B cell (primary cell): ENCODE measurements at regions not wholly inside any gene's neighbourhood (a gene's known extent, or its start where the extent isn't known, plus 50 kb on each side); places are given as distances from the start of the nearest gene placed in this dataset.

Experiments used
- ATAC-seq: fragments of 200-7000 bp; cut with Tn5 transposase; one replicate; pipeline ENCODE4 v1.10.0; 2021; ENCODE audit warnings: low read depth, mild to moderate bottlenecking, moderate number of reproducible peaks, moderate library complexity
- CTCF ChIA-PET: fragments of 350-600 bp; sonication (Branson Sonifier 250); formaldehyde crosslinking; loops from one replicate; lab custom pipeline; 2021; ENCODE audit warnings: antibody characterized with exemption, inconsistent platforms; lab: Charles Lee
- POLR2A ChIA-PET: fragments of 350-600 bp; sonication (Branson Sonifier 250); formaldehyde crosslinking; loops from one replicate; lab custom pipeline; 2021; ENCODE audit warnings: antibody characterized with exemption; lab: Charles Lee
- DNase-seq: peaks from one replicate; pipeline ENCODE4 v3.0.0; 2013
- H2AFZ ChIP-seq: 2 replicates; pipeline ENCODE4 v1.6.1; 2012; ENCODE audit warnings: mild to moderate bottlenecking, low read depth, low read length; ENCODE audit not compliant: insufficient read depth, poor library complexity, severe bottlenecking
- H3K27ac ChIP-seq, 2 donors: 1 replicate in 1 of 2; 2 replicates in 1 of 2; pipeline ENCODE4 v1.5.1; 2012 to 2013; ENCODE audit warnings: low read length in 2 of 2, mild to moderate bottlenecking in 2 of 2, moderate library complexity in 1 of 2
- H3K27me3 ChIP-seq, 4 experiments: fragments of 200-600 bp in 1 of 4; sonication (generic) in 1 of 4; replicated peaks in 1 of 4; 1 replicate in 2 of 4; 2 replicates in 2 of 4; pipeline versions ENCODE4 v1.6.1 to v1.7.0; 2013 to 2016; ENCODE audit warnings: low read length in 3 of 4, mild to moderate bottlenecking in 2 of 4, mixed read lengths in 1 of 4, moderate library complexity in 1 of 4; ENCODE audit not compliant: insufficient read depth in 4 of 4, control insufficient read depth in 3 of 4; ENCODE audit errors: control extremely low read depth in 1 of 4
- H3K36me3 ChIP-seq, 2 experiments: replicated peaks in 1 of 2; 1 replicate in 1 of 2; 2 replicates in 1 of 2; pipeline versions ENCODE4 v1.6.1 to v1.7.1; 2013; ENCODE audit warnings: low read length in 1 of 2; ENCODE audit not compliant: insufficient read depth in 2 of 2, control insufficient read depth in 1 of 2; ENCODE audit errors: control extremely low read depth in 1 of 2, extremely low read depth in 1 of 2
- H3K4me1 ChIP-seq, 2 donors: fragments of 200-600 bp in 1 of 2; sonication (generic) in 1 of 2; 1 replicate in 1 of 2; 2 replicates in 1 of 2; pipeline versions ENCODE4 v1.5.1 to v1.6.1; 2013 to 2017; ENCODE audit warnings: low read length in 2 of 2; ENCODE audit not compliant: control insufficient read depth in 2 of 2, insufficient read depth in 2 of 2
- H3K4me2 ChIP-seq: replicated peaks from 2 replicates; pipeline ENCODE3; 2012; ENCODE audit warnings: mild to moderate bottlenecking, low read depth, low read length; ENCODE audit not compliant: poor library complexity, severe bottlenecking
- H3K4me3 ChIP-seq, 5 experiments: fragments of 200-600 bp in 1 of 5; sonication (generic) in 1 of 5; 1 replicate in 3 of 5; 2 replicates in 2 of 5; pipeline versions ENCODE4 v1.5.1 to v1.7.0; 2011 to 2016; ENCODE audit warnings: low read length in 4 of 5, mild to moderate bottlenecking in 4 of 5, low read depth in 2 of 5, control low read depth in 1 of 5, moderate library complexity in 1 of 5; ENCODE audit not compliant: insufficient read depth in 1 of 5; ENCODE audit errors: control extremely low read depth in 1 of 5, extremely low read depth in 1 of 5
- H3K79me2 ChIP-seq: fragments of 200-600 bp; sonication (generic); one replicate; pipeline ENCODE4 v1.6.0; 2016; ENCODE audit warnings: low read length; ENCODE audit not compliant: control insufficient read depth, insufficient read depth
- H3K9ac ChIP-seq: fragments of 200-600 bp; sonication (generic); 2 replicates; pipeline ENCODE4 v1.6.1; 2017; ENCODE audit warnings: mild to moderate bottlenecking, low read length, moderate library complexity
- H3K9me3 ChIP-seq, 3 donors: one replicate each; pipeline versions ENCODE4 v1.6.1 to v1.7.1; 2013; ENCODE audit warnings: low read length in 2 of 3; ENCODE audit not compliant: control insufficient read depth in 2 of 3, insufficient read depth in 1 of 3; ENCODE audit errors: control extremely low read depth in 1 of 3
- H4K20me1 ChIP-seq: 2 replicates; pipeline ENCODE4 v1.6.0; 2012; ENCODE audit warnings: mild to moderate bottlenecking, low read length; ENCODE audit not compliant: insufficient read depth, control insufficient read depth, poor library complexity, severe bottlenecking
- H3K27ac Mint-ChIP-seq: one replicate; pipeline ENCODE4 v1.8.0; 2021; ENCODE audit warnings: mixed read lengths
- H3K27me3 Mint-ChIP-seq: one replicate; pipeline ENCODE4 v1.8.0; 2021; ENCODE audit warnings: mixed read lengths
- H3K4me1 Mint-ChIP-seq: one replicate; pipeline ENCODE4 v1.8.0; 2021; ENCODE audit warnings: mixed read lengths
- H3K4me3 Mint-ChIP-seq: one replicate; pipeline ENCODE4 v1.8.0; 2021; ENCODE audit warnings: mixed read lengths
- H3K9me3 Mint-ChIP-seq: one replicate; pipeline ENCODE4 v1.8.0; 2022; ENCODE audit warnings: mixed read lengths; ENCODE audit not compliant: insufficient read depth
- EZH2 ChIP-seq: IDR thresholded peaks from 2 replicates; pipeline ENCODE4 v1.6.1; 2012; ENCODE audit warnings: borderline replicate concordance, low read depth, mild to moderate bottlenecking, moderate library complexity, low read length; ENCODE audit not compliant: insufficient read depth, poor library complexity, severe bottlenecking
- WGBS: methylation state at CpG from one replicate; pipeline ENCODE4 v1.1.5; 2013; ENCODE audit warnings: missing lambda C conversion rate; ENCODE audit not compliant: insufficient coverage; 5-methylcytosine and 5-hydroxymethylcytosine counted together
- intact Hi-C: fragments of 100-400 bp; cut with micrococcal nuclease; formaldehyde crosslinking; loops from one replicate; pipeline ENCODE4 v1.10.0; 2022
- TF ChIP-seq, protein P1 (sequence below): fragments of 200-600 bp; IDR thresholded peaks from one replicate; pipeline ENCODE4 v1.8.0; 2022; ENCODE audit warnings: antibody characterized with exemption, mild to moderate bottlenecking

GRCh38 chr7:28292834-28293526, 112.4 kb upstream of the JAZF1 start:
- Mint-ChIP-seq H3K27me3 (no peaks in the 10 kb centered on the region), H3K9me3 (no peaks in the 10 kb centered on the region), H3K4me1 (peaks cover 50% of the 10 kb centered on the region), H3K4me3 (peak overlapping the region; percentile 56), H3K27ac (no peak overlapping the region)
- Histone ChIP-seq H3K4me2 (peak overlapping the region; percentile 23), H3K79me2 (no peaks in the 10 kb centered on the region), H3K4me3 (no peak overlapping the region), H3K9ac (no peak overlapping the region), H3K9me3 (peaks cover 0 to 13% (median 0%) of the 10 kb centered on the region in 3 donors), H3K27ac (no peak overlapping the region), H4K20me1 (no peaks in the 10 kb centered on the region), H2AFZ (peak overlapping the region; percentile 26), H3K4me1 (peaks cover 37 to 45% of the 10 kb centered on the region in 2 donors), H3K36me3 (no peaks in the 10 kb centered on the region), H3K27me3 (no peaks in the 10 kb centered on the region)
- POLR2A ChIA-PET: no interaction called here
- 33% methylated on average over 5 of the region's 5 CpGs for WGBS
- intact Hi-C loops: no loop called here
- TF ChIP-seq EZH2: no peak
- TF ChIP-seq, protein P1, sequence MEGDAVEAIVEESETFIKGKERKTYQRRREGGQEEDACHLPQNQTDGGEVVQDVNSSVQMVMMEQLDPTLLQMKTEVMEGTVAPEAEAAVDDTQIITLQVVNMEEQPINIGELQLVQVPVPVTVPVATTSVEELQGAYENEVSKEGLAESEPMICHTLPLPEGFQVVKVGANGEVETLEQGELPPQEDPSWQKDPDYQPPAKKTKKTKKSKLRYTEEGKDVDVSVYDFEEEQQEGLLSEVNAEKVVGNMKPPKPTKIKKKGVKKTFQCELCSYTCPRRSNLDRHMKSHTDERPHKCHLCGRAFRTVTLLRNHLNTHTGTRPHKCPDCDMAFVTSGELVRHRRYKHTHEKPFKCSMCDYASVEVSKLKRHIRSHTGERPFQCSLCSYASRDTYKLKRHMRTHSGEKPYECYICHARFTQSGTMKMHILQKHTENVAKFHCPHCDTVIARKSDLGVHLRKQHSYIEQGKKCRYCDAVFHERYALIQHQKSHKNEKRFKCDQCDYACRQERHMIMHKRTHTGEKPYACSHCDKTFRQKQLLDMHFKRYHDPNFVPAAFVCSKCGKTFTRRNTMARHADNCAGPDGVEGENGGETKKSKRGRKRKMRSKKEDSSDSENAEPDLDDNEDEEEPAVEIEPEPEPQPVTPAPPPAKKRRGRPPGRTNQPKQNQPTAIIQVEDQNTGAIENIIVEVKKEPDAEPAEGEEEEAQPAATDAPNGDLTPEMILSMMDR: no peak
- no peak for DNase-seq
- CTCF ChIA-PET: interaction anchor here (1.0 kb wide), 1 partner anchor 632 kb away, joined by 3 read pairs; no protein-coding TSS in a partner anchor
- no peak for ATAC-seq

GRCh38 chr7:28293527-28293835, 112.9 kb upstream of the JAZF1 start:
- no peak overlapping the region for H3K4me2 ChIP-seq

More at GRCh38 chr7:28293527-28293835, 112.9 kb upstream of the JAZF1 start:
- TF ChIP-seq, protein P1: no peak
- no peak for TF ChIP-seq EZH2
- Mint-ChIP-seq H3K27ac (no peak overlapping the region), H3K9me3 (no peaks in the 10 kb centered on the region), H3K4me1 (peaks cover 49% of the 10 kb centered on the region), H3K27me3 (no peaks in the 10 kb centered on the region), H3K4me3 (no peak overlapping the region)
- DNase-seq (no peak), ATAC-seq (no peak)
- CTCF ChIA-PET: no interaction called here
- intact Hi-C loops: no loop called here
- POLR2A ChIA-PET: no interaction called here
- H3K27ac ChIP-seq: no peak overlapping the region
- no peaks in the 10 kb centered on the region for H4K20me1 ChIP-seq
- no peaks in the 10 kb centered on the region for H3K79me2 ChIP-seq
- H3K4me3 ChIP-seq: no peak overlapping the region
- H3K27me3 ChIP-seq: no peaks in the 10 kb centered on the region
- no peak overlapping the region for H3K9ac ChIP-seq
- H3K4me1 ChIP-seq: peaks cover 41 to 48% of the 10 kb centered on the region in 2 donors
- H2AFZ ChIP-seq: no peak overlapping the region
- H3K36me3 ChIP-seq: no peaks in the 10 kb centered on the region
- peaks cover 0 to 13% (median 0%) of the 10 kb centered on the region in 3 donors for H3K9me3 ChIP-seq
- WGBS: no CpG with 5 or more reads among the region's 1 CpG
